GM12874 (cell line): ENCODE measurements at regions not wholly inside any gene's neighbourhood (a gene's known extent, or its start where the extent isn't known, plus 50 kb on each side); places are given as distances from the start of the nearest gene placed in this dataset.

ENCODE experiments used
- TF ChIP-seq, protein P1 (sequence below): IDR thresholded peaks from 2 replicates; pipeline ENCODE4 v1.5.1; 2011; ENCODE audit warnings: low read depth, mild to moderate bottlenecking, control low read depth, low read length, moderate library complexity; ENCODE audit not compliant: insufficient read depth

DNA sequence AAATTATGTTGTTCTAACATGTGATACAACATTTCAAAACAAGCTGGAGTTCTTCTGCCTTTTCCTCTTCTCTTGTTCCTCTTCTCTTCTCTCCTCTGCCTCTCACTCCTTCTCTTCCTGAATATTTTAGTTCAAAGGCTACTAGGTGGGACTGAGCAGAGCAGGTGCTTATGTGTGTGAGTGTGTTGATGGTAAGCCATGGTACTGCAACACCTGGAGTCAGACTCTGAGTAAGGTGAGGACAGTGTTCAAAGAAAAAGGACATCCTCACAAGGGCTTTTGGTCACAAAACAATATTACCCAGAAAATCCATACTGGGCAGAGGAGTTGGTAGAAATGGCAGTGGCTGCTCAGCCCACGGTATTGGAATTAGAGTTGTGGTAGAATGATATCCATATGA is 1188.7 kb downstream of the SLITRK1 start:
- TF ChIP-seq, protein P1, sequence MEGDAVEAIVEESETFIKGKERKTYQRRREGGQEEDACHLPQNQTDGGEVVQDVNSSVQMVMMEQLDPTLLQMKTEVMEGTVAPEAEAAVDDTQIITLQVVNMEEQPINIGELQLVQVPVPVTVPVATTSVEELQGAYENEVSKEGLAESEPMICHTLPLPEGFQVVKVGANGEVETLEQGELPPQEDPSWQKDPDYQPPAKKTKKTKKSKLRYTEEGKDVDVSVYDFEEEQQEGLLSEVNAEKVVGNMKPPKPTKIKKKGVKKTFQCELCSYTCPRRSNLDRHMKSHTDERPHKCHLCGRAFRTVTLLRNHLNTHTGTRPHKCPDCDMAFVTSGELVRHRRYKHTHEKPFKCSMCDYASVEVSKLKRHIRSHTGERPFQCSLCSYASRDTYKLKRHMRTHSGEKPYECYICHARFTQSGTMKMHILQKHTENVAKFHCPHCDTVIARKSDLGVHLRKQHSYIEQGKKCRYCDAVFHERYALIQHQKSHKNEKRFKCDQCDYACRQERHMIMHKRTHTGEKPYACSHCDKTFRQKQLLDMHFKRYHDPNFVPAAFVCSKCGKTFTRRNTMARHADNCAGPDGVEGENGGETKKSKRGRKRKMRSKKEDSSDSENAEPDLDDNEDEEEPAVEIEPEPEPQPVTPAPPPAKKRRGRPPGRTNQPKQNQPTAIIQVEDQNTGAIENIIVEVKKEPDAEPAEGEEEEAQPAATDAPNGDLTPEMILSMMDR: no peak

DNA sequence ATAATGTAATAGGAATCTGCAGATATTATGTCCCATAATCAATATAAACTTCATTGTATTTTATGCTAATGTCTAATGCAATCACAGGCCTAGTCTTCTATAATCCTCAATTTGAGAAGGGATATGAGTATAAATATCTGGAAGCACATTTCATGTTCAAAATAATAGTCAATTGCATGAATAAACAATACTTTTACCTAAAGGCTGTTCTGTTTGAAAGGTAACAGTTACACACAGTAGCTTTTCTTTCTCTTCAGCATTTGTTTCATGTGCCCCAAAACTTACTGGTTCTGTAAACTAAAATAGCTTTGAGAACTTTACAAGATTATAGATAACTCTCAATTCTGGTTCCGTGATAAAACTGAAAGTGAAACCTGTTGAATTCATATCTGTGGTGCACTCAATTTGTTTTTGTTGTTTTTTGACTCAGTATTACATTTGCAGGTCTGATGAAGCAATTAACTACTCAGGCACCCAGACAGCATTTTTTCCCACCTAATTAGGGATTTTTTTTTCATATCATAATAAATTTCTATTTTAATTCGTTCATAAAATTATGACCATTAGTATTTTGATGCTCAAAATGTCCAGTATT is 1193.8 kb downstream of the SLITRK1 start:
- TF ChIP-seq, protein P1: no peak

DNA sequence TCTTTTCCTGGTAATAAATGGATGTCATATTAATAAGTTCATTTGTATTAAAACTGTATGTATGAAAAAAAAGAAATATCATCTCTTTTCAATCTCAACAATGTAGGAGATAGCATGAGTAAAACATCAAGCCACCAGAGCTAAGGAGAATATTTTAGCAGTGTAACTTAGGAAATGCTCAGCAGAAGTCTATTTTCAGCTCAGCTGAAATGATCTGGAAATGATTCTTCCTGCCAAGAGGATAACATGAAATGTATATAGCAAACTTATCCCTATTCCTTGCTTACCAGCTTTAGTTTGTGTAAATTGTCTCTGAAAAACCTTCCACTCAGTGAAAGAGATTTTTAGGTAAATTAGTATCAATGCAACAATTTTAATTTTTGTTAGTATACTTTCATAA is 1194.4 kb downstream of the SLITRK1 start:
- TF ChIP-seq, protein P1: no peak

DNA sequence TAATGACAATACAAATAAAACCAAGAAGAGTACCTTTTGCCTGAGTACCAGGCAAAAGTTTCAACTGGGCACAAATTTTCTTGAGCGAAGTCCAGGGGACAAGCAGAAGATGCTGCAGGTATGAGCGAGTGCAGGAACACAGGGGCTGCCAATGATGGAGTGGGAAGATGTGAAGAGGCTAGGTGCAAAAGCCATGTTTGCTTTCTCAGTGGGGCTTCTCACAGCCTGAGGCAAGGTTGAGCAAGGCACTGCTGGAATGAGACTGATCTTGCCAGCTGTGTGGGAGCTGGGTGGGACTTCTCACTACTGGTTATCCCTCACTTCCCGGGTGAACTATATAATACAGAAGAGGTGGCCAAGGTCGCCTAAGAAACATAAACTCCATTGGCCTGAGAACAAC is 1200.7 kb downstream of the SLITRK1 start:
- TF ChIP-seq, protein P1: no peak

DNA sequence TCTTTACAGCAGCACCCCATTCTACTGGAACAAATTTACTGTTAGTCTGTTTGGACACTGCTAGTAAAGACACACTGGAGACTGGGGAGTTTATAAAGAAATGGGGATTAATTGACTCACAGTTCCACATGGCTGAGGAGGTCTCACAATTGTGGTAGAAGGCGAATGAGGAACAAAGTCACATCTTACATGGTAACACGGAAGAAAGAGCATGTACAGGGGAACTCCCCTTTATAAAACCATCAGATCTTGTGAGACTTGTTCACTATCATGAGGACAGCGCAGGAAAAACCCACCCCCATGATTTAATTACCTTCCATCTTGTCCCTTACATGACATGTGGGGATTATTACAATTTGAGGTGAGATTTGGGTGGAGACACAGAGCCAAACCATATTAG is 1204.2 kb downstream of the SLITRK1 start:
- TF ChIP-seq, protein P1: no peak

DNA sequence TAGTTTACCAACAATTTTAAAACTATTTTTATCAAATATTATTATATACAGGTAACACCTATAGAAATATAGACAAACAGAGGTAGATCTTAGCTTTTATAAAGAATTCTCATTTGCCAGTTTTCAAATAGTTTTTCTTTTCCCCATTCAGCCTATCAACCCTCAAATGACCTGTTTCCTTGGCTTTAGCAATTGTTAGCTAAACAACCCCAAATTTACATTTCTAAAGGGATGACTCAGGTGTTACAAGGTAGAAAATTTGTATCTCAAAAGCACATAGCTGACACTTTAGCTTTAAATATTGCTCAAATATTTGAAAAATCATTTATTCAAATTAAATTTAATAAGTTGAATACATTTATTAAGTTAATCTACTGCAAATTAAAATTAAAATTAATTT is 1207.2 kb downstream of the SLITRK1 start:
- TF ChIP-seq, protein P1: no peak

DNA sequence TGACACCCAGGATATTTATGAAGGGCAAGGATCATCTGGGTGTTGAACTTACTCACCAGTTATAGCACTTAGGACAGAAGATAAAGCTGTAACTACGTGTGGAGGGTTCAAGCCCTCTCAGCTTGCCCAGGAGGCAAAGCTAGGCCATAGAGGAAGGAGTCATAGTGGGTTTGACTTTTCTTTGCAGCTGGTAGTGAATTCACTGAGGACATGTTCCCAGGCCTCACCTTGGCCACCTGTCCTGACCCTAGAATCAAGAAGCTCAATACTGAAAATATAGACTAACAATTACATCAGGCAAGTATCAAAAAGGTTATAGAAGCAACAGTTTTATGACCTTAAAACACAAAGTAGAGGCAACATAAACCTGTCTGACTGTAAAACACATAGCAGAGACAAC is 1207.7 kb downstream of the SLITRK1 start:
- TF ChIP-seq, protein P1: no peak
